Stimulated activated CD8-positive, alpha-beta memory T cell treated with anti-CD3 and anti-CD28 coated beads, Interleukin-2, amount 100 ng/mL, for 48 hours (primary cell): ENCODE measurements at regions not wholly inside any gene's neighbourhood (a gene's known extent, or its start where the extent isn't known, plus 50 kb on each side); places are given as distances from the start of the nearest gene placed in this dataset.

Source experiments
- DNase-seq, 2 donors: peaks; one replicate each; pipeline ENCODE4 v3.0.0-alpha.2; 2020; ENCODE audit warnings: low read depth in 2 of 2

DNA sequence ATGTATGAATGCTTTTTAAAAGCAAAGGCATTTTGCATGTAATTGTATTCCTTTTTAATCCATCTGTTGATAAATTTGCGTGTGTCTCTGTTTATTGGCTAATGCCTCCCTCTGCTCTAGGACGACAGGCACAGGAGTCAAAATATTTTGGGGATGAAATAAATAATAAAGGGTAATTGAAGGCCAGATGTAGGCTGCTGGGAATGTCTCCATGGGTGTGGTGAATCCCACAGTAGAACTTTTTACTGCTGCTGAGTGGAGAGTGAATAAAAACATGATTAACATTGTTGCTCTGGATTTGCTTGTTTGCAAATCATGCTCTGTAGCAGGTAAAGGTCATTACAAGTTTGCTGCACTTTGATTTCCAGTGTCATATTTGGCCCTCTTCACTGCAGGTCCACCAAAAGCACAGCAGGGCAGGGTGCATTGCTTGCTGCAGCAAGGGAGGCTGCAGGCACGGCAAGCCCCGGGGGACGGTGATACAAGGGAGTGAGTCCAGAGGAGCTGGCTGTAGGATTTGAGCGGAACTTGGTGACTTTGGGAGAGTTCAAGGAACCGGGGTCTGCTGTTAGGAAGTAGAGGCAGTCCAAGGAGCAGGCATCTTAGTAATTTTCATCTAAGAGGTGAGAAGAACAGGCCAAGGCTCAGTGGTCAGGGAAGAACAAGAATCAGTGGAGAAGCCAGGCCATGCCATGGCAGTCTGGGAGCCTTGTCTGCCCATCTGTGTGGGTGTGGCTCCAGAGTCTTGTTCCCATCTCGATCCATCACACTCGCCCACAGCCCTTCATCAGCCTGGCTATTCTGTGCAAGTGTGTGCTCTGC is 201.5 kb upstream of the RAB6C start:
- no peak for DNase-seq

GRCh38 chr2:129778584-129778877 is 200.9 kb upstream of the RAB6C start:
- no peak for DNase-seq

- no peak for DNase-seq
Measured at GRCh38 chr2:129779783-129780182, 199.7 kb upstream of the RAB6C start.

GRCh38 chr2:129780316-129781270 is 198.9 kb upstream of the RAB6C start:
- DNase-seq: no peak

DNA sequence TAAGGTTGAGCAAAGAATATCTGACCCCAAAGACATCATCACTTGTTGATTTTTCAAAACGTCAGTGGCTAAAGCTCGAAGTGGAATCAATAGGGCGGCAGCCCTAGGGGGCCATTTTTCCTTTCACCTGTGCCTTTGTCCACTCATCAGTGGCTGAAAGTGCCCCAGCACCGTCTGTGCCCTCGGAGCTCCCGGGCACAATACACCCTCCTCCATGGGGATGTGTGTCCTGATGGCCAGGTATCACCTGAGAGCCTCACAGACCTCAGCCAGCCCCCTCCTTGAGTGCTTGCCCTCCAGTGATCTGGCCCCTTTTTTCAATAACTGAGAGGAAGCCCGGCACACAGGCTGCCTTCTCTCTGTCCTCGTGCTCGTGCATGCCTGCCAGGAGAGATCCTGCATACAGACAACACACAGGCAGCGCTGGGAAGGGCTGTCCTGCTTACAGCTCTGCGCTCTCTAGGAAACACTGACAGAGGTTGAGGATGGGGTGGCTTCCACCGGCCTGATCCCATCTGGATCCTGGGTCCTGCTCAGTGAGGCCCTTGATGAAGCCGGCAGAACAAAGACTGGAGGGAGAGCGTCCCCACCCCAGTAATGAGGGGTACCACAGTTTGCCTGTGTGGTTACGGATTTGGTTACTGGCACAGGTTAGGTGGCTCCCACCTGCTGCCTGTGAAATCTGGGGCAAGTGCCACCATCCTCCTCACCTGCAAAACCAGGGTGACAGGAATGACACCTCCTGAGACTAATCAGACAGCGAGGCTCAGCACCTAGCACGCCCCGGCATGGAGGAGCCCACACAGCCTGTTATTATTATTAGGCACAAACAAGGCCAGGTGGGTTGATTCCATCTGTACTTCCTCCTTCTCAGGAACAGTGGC is 197.5 kb upstream of the RAB6C start:
- no peak for DNase-seq

DNA sequence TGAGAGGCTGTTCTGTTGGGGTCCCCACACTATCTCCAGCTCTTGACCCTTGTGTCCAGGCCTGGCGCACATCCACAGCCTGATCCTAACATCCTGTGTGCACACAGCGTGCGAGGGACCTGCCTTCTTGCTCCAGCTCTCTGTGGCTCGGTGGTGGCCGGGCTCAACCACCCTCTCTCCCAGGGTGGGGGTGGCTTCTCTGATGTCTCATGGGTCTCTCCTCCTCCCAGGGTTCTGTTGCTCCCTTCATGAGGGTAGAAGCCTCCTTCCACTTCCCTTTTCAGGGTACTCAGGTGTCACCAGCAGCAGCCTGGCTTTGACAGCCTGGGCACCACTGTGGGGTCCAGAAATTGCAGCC is 196.9 kb upstream of the RAB6C start:
- DNase-seq: no peak

DNA sequence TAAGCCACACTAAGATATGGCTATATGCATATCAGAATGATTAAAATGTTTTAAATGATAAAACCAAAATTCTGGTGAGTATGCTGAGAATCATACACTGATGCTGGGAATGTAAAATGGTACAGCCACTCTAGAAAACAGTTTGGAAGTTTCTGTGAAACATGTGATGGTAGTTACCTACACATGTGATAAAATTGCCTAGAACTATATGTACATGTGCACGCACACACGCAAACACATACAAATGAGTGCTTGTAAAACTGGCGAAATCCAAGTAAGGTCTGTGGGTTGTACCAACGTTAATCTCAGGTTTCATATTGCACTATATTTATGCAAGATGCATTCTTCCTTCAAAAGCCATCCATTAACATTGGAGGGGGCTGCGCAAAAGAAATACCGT is 195.0 kb upstream of the RAB6C start:
- no peak for DNase-seq

GRCh38 chr2:129791712-129792111 is 187.8 kb upstream of the RAB6C start:
- no peak for DNase-seq

- DNase-seq: no peak
Measured at GRCh38 chr2:129793431-129793902, 186.0 kb upstream of the RAB6C start.

DNA sequence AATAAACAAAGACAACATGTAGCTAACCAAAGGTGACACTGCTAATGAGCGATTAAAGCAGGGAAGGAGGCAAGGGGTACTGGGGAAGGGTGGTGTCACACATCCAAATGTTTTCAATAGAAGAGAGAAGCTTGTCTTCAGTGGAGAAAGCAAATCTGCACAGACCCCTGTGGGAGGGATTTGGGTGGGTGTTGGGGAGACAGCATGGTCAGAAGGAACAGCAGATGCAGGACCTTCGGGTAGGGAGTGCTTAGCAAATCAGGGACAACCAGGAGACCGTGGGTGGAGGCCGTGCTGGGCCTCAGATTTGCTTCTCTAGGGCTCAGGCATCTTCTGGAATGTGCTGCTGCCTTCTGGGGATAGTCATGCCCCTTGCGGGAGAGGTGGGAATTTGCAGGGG is 185.3 kb upstream of the RAB6C start:
- no peak for DNase-seq

DNA sequence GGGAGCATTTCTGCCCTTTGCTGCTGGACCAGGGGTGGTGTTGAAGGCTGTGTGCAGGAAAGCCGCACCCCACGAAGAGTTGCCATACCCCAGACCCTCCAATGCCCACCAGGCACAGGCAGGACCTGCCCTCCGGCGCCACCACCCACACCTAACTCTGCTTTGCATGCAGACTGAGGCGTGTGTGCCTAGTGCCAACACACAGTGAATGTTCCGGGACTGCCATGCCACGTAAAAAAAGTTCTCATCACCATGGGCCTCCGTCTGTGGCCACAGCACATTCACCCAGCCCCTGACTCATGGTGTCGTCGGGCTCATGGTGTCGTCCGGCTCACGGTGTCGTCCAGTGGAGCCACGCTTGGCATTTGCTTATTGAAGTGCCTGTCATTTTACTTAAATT is 184.9 kb upstream of the RAB6C start:
- DNase-seq: no peak

- DNase-seq: no peak
Measured at GRCh38 chr2:129796225-129796624, 183.2 kb upstream of the RAB6C start.

DNA sequence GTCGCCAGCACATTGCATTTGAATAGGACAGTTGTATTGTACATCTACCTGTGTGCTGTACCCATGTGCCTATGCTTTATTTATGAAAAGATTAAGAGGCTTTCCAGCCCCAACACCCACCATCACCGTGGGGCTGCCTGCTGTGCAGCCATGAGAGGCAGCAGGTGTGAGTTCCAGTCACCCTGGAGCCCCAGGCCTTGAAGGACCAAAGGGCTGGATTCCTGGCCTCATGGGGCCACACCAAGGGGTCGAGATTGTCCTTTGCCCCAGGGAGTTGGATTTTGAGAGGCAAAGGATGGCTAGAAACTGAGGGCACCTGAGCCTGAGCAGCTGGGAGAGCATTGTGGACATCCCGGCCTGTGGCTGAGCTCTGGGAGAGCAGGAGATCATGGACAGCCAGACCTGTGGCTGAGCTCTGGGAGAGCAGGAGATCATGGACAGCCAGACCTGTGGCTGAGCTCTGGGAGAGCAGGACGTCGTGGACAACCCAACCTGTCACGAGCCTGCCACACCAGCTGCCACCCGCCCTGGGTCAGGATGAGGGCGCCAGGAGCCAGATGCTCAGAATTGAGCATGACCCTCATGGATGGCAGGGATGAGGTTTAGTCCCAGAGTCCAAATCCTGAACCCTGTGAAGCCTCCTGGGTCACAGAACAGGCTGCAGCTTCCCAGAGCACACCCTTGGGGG is 182.5 kb upstream of the RAB6C start:
- DNase-seq: no peak

DNA sequence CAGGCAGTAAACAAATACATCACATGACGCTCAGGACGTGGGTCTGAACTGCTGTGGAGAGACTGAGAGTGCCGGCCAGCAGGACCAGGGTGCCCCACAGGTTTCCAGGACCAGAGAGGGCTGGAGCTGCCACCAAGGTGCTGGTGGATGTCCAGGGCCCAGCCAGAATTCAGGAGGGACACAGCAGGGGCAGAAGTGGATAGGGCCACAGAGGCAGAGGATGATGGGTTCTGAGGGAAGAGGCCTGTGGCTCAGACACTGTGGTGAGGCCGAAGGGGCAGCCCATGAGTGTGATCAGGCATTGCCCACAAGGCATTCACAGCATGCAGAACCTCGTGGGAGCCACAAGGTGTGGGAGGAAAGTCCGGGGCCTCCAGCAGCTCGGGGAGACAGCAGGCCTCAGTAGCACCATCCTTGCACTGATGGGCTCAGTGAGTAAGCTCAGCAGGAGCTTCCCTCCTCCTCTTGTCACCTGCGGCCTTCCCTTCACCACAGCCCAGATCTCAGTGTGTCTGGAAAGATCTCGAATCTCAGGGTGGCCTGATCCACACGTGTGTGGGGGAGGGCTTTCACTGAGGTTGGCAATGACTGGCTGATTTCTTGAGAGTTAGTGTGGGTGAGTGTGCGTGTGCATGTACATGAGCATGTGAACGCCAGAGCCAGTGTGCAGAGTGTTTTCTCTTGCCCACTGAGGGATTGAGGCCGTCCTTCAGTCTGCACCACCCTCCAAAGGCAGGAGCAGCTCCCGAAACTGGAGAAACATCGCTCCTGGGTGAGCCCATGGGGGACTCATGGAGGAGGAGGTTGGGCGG is 181.8 kb upstream of the RAB6C start:
- no peak for DNase-seq

DNA sequence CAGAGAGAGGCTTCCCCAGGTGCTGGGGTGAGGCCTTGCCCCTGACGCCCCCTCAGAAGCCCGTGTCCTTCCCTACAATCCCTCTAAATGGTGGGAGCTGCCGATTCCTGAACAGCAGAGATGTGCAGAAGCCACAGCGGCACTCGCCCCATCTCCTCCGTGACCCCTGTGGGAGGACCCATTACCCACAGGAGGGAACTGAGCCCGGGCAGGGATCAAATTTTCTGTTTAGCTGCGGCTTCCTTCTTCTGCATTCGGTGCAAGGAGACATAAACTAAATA is 181.2 kb upstream of the RAB6C start:
- DNase-seq: no peak

DNA sequence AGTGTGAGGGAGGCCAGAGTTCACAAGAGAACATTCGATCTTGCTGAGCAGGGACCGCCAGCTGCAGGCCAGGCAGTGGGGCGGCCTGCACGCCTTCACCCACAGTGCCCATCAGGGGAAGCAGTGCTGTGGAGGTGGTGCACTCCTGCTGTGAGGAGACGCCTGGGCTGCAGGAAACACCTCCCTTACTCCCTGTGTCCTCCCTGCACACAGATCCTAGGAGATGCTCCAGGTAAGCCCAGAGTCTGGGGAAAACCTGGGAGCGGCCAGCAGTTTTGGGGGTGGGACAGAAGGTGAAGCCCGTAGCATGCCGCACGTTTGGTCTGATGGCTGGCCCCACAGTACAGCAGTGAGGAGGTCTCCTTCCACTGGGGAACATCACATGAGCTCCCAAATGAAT is 180.8 kb upstream of the RAB6C start:
- DNase-seq: no peak

DNA sequence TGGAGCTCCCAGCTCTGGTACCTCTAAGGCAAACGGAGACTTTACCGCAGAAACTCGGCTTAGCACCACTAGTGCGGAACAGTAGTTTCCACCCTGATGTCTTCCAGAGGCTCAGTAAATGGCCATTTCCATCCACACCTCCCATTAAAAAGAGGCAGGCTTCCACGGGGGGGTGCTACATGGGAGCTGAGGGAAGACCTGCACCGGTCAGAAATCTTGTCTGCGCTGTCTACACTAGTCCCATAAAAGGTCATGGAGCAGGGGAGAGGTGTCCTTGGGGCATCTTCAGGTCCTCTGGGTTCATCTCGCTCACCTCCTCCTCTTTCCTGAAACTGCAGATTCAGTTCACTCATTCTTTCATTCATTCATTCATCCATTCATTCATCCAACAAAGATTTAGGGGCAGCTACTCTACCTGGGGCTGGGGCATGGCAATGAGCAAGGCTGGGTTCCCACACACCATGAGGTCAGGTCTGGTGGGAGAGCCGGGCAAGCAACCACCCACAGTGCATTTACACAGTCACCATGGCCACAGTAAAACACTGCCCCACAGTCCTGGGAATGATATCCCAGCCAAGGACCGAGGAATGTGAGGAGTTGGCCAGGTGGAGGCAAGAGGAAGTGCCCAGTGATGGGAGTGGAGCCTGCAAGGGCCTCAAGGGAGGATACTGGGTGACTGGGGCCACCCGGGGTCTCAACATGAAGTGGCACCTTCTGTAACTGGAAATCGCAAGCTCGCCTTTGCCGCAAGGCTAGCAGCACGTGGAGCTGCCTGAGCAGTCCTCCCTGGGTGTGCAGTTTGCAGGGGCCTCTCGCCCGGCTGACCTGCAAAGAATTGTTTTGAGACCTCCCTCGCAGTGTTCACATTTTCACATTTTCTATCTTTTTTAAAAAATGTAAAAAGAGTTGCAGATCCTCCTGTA is 180.2 kb upstream of the RAB6C start:
- DNase-seq: no peak

GRCh38 chr2:129800285-129800684 is 179.2 kb upstream of the RAB6C start:
- DNase-seq: no peak

GRCh38 chr2:129800686-129801085 is 178.8 kb upstream of the RAB6C start:
- no peak for DNase-seq

DNA sequence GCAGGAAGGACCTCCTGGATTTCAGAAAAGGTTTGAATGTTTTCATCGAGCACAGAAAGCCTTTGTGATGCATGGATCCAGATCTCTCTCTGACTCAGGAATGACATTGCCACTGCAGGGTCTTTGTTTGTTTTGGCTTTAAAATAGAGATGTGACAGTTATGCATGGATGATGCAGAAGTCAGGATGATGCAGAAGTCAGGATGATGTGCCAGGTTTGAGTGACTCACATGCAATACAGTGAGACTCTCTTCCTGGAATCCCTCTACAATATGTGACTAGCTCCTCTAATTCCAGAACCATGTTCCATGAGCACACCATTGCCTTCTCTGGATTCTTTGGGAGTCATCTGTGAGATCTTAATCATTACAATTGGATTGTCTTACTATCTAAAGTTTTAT is 177.9 kb upstream of the RAB6C start:
- DNase-seq: no peak
